ENCODE measurements at regions not wholly inside any gene's neighbourhood (a gene's known extent, or its start where the extent isn't known, plus 50 kb on each side); places are given as distances from the start of the nearest gene placed in this dataset.

DNA sequence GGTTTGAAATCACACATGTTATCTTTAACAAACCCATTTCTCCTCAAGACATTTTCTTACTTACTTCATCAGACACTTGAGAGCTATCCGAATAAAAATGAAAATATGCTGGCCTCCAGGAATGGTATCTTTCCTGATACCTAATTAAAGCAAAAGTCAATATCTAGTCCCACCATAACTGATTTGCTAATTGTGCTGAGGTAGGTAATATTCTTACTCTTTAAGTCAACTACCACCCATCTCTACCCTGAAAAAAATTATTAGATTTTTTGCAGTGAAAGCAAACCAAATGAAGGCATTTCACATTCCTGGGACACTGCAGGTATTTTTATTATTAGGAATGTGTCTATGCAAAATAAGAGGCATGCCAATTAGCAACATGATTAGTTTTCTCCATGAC, 175.8 kb downstream of the QDPR start:
- no peak for FAIRE-seq
- no peak for DNase-seq (ENCODE audit: insufficient read length)
- TF ChIP-seq POLR2A (IDR thresholded peaks at IDR 0.05; ENCODE audit: low read depth, low read length) (no peak), POLR2AphosphoS5 (IDR thresholded peaks at IDR 0.05; ENCODE audit: low read depth, low read length) (no peak), TAF1 (IDR thresholded peaks at IDR 0.05; ENCODE audit: borderline replicate concordance, low read depth, low read length) (no peak)

DNA sequence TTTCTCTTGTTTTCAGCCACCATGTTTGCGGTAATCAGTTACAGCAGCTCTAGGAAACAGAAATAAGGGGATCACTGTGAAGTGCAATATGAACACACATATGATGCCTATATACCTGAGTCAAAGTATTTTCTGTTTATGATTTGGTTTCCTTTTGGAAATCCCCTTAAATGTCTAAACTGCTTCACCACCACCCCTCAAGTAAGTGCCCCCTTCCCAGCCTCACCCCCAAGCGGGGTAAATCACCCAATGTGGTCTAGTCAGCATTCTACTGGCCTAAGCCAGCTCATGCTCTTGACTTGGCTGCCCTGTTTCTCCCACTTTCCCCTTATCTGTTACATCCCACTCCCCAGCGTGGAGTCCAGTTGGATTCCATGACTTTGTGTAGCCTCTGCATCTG, 176.5 kb downstream of the QDPR start:
- TF ChIP-seq TAF1 (IDR thresholded peaks at IDR 0.05; ENCODE audit: borderline replicate concordance, low read depth, low read length) (no peak), POLR2A (IDR thresholded peaks at IDR 0.05; ENCODE audit: low read depth, low read length) (no peak), POLR2AphosphoS5 (IDR thresholded peaks at IDR 0.05; ENCODE audit: low read depth, low read length) (no peak)
- FAIRE-seq (no peak), DNase-seq (ENCODE audit: insufficient read length) (no peak)

DNA sequence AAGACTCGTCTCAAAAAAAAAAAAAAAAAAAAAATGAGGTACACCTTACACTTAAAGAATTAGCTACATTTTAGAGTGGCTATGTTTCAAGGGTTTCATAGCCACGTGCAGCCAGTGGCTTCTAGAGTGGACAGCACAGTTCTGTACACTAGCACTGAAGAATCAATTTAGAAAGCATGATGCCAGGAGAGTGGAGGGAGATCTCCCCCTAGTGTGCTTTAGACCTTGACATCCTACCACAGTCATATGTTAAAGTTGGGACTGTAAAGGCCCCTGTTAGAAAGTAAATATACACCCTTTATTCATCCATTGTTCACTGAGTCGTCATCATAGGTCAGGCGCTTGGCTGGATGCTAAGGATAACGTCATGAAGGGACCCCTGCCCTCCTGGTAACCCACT, 179.4 kb downstream of the QDPR start:
- TF ChIP-seq TAF1 (IDR thresholded peaks at IDR 0.05; ENCODE audit: borderline replicate concordance, low read depth, low read length) (no peak), POLR2AphosphoS5 (IDR thresholded peaks at IDR 0.05; ENCODE audit: low read depth, low read length) (no peak), POLR2A (IDR thresholded peaks at IDR 0.05; ENCODE audit: low read depth, low read length) (no peak)
- no peak for DNase-seq (ENCODE audit: insufficient read length)
- FAIRE-seq: no peak

DNA sequence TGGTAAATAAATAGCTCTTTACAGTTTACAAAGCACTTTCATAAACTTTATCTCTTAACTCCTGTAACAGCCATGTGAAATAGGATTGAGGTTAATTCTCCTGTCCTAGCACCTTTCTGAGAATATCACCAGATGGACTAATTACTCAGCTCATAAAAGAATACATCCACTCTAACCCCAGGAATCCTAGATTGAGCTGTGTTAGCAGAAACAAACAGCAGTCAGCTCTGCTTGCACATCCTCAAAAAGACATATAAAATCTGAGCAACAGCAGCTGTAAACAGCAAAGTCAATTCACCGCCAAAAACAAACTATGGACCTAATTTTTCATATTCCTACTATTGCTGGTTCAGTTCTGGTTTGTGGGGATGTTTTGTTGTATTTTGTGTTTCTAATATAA, 182.8 kb downstream of the QDPR start:
- TF ChIP-seq POLR2AphosphoS5 (IDR thresholded peaks at IDR 0.05; ENCODE audit: low read depth, low read length) (no peak), TAF1 (IDR thresholded peaks at IDR 0.05; ENCODE audit: borderline replicate concordance, low read depth, low read length) (no peak), POLR2A (IDR thresholded peaks at IDR 0.05; ENCODE audit: low read depth, low read length) (no peak)
- FAIRE-seq (no peak), DNase-seq (ENCODE audit: insufficient read length) (no peak)

DNA sequence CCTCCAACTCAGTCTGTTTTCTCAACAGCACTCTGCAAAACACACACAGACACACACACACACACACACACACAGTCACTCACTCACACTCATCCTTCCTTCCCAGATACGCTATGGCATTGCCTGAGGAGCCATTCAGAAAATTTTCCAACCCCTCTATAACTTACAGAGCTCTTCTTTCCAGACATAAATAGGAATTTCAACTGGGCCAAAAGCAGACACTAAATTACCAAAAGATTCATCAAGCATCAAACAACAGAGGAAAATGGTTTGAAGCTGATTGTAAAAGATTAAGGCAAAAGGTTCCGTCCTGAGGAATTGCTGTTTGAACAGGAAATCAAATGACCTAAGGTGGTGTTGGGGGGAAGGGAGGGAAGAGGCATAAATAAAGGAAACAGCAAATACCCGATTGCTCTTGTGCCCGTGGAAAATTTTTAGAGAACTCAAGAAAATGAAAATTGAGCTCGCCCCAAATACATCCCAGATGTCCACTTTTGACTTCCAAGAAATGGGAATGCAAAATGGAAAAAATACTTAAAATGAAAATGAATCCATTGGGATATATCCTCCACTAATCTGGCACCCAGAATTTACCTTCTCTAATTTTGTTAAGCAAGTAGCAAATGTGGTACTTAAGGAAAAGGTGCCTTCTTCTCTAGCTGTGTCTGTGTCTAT, 183.6 kb downstream of the QDPR start:
- DNase-seq (ENCODE audit: insufficient read length) (no peak), FAIRE-seq (no peak)
- no peak for TF ChIP-seq POLR2AphosphoS5 (IDR thresholded peaks at IDR 0.05; ENCODE audit: low read depth, low read length)
- TF ChIP-seq TAF1 (IDR thresholded peaks at IDR 0.05; ENCODE audit: borderline replicate concordance, low read depth, low read length): no peak
- no peak for TF ChIP-seq POLR2A (IDR thresholded peaks at IDR 0.05; ENCODE audit: low read depth, low read length)

DNA sequence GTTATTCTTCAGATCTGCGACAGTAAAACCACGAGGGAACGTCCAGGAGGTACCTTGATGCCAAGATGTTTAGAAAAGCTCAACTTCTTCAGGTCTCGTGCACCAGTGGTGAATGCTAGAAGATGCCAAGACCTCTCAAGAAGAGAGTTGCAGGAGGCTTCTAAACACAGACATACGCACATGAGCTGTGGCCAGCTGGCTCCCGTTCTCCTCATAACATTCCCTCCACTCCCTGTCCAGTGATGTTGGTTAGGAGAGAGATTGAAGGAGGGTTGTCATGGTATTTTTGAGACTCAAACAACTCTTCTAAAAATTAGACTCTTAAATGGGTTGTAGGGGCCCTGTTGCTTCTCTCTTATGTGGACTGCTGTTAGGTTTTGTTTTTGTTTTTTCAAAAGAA, 184.3 kb downstream of the QDPR start:
- FAIRE-seq (no peak), DNase-seq (ENCODE audit: insufficient read length) (no peak)
- TF ChIP-seq POLR2A (IDR thresholded peaks at IDR 0.05; ENCODE audit: low read depth, low read length) (no peak), TAF1 (IDR thresholded peaks at IDR 0.05; ENCODE audit: borderline replicate concordance, low read depth, low read length) (no peak), POLR2AphosphoS5 (IDR thresholded peaks at IDR 0.05; ENCODE audit: low read depth, low read length) (no peak)

DNA sequence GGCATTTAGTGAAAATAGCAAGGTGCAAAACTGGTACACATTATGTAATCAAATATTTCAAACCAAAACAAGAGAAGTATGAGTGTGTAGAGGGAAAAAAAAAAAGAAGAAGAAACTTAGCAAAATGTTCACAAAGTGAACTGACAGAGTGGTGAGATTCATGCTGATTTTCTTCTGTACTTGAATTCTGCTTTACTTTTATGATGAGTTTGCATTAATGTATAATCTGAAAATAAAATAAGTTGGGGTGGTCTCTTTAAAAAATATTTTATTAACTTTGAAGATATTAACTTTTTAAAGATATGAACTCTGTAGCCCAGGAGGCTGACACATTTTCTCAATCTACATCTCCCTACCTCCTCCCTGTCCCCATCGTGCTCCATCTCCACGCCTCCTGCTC, 185.1 kb downstream of the QDPR start:
- DNase-seq (ENCODE audit: insufficient read length) (no peak), FAIRE-seq (no peak)
- TF ChIP-seq POLR2A (IDR thresholded peaks at IDR 0.05; ENCODE audit: low read depth, low read length) (no peak), POLR2AphosphoS5 (IDR thresholded peaks at IDR 0.05; ENCODE audit: low read depth, low read length) (no peak)

DNA sequence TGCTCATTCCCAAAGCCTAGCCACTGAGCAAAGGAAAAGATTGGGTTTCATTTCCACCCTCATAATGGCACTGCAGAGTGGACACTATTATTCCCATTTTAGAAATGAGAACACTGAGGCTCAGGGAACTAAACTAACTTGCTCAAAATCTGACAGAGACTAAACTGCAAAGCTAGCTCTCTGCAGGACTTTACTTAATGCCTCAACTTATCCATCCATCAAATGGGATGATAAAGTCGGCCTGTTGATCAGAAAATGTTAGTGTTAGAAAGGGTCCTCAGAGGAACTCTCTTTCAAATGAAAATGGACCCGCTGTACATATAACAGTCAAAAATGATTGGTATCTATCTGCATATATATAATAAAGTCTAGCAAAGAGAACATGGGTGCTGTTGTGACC, 186.8 kb downstream of the QDPR start:
- DNase-seq (ENCODE audit: insufficient read length) (no peak), FAIRE-seq (no peak)
- no peak for TF ChIP-seq POLR2A (IDR thresholded peaks at IDR 0.05; ENCODE audit: low read depth, low read length)
- no peak for TF ChIP-seq TAF1 (IDR thresholded peaks at IDR 0.05; ENCODE audit: borderline replicate concordance, low read depth, low read length)
- no peak for TF ChIP-seq POLR2AphosphoS5 (IDR thresholded peaks at IDR 0.05; ENCODE audit: low read depth, low read length)

DNA sequence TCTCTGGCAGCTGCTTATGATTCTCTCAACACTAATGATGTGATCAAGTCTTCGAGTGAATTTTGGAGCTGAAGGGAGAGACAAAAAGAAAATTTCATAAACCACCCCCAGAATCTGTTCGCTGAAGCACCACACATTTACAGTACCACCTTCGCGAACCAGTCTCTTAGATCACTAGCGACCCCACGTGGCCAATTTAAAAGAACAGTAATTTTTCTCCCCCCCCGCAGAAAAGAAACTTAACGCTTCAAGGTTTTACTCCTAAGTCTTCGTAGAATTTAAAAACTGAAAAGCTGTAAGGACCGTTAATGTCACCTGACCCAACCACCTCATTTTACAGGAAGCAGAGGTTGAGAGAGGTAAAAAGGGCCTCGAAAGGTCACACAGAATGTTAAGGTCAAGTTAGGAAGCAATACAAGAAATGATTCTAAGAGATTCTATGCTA, 187.5 kb downstream of the QDPR start:
- TF ChIP-seq TAF1 (IDR thresholded peaks at IDR 0.05; ENCODE audit: borderline replicate concordance, low read depth, low read length) (no peak), POLR2AphosphoS5 (IDR thresholded peaks at IDR 0.05; ENCODE audit: low read depth, low read length) (no peak), POLR2A (IDR thresholded peaks at IDR 0.05; ENCODE audit: low read depth, low read length) (no peak)
- FAIRE-seq (no peak), DNase-seq (ENCODE audit: insufficient read length) (no peak)

DNA sequence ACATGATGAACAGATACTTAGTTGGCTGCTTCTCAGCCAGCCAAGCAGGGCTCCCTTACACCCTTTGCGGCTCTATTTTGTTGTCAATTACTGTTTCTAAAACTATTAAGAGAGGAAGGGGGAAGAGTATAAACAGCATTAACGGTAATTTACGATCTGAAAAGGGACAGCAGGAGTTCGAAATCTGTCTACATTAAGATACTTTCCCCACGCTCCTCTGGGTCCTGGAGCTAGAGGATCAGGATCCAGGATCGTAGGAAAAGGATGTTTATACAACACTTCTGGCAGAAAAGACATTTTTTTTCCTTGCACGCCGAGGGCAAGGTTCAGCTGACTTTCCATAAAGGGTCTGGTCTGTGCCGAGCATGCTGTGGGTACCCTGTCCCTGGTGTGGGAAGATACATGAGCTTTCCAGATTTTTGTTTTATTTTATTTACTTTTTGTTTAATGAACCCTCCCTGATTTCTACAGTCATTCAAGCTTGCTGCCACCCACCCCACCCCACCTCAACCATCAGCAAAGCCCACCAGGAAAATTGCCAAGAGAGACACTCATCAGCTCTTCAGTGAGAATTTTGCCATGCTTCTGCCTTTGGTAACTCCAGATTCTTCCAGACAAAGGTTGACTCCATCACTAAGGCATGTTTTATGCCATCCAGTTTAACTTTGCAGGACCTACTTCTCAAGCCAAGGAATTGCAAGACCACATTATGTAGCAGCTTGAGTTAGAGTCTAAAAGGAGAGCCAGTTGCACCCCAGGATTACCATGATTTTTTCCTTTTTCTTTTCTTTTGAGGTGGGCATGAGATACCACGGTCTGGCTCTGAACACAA, 188.1 kb downstream of the QDPR start:
- no peak for FAIRE-seq
- no peak for TF ChIP-seq TAF1 (IDR thresholded peaks at IDR 0.05; ENCODE audit: borderline replicate concordance, low read depth, low read length)
- no peak for TF ChIP-seq POLR2AphosphoS5 (IDR thresholded peaks at IDR 0.05; ENCODE audit: low read depth, low read length)
- TF ChIP-seq POLR2A (IDR thresholded peaks at IDR 0.05; ENCODE audit: low read depth, low read length): no peak
- no peak for DNase-seq (ENCODE audit: insufficient read length)

DNA sequence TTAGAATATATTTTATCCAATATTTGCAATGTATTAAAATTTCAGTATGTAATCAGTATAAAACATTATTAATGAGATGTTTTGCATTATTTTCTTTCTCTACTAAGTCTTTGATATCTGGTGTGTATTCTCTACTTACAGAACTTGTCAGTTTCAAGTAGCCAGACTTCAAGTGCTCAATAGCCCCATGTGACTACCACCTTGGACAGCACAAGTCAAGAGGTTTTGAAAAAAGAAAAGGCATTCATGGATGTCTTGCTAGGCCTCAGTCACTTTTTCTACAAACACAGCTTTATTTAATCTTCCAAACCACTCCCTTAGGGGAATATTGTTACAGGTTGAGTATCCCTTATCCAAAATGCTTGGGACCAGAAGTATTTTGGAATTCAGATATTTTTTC, 189.4 kb downstream of the QDPR start:
- DNase-seq (ENCODE audit: insufficient read length): no peak
- TF ChIP-seq POLR2A (IDR thresholded peaks at IDR 0.05; ENCODE audit: low read depth, low read length) (no peak), POLR2AphosphoS5 (IDR thresholded peaks at IDR 0.05; ENCODE audit: low read depth, low read length) (no peak), TAF1 (IDR thresholded peaks at IDR 0.05; ENCODE audit: borderline replicate concordance, low read depth, low read length) (no peak)
- FAIRE-seq: no peak

DNA sequence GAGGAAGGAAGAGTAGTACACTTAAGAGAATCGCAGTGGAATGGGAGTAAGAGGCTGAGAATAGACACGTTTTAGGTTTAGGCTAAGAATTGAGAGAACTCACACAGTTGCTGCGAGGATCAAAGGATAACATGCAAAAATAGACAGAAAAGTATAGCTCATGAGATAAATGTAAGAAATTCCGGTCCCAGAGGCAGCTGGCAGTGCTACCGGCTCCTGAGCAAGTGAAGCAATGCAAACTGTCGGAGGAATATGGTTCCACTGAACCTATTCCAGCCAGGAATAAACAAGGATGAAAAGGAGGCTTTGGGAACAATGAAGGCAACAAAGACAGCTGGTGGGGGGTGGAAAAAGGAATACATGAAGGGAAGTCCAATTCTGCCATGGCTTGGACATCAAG, 191.8 kb downstream of the QDPR start:
- FAIRE-seq: no peak
- no peak for TF ChIP-seq TAF1 (IDR thresholded peaks at IDR 0.05; ENCODE audit: borderline replicate concordance, low read depth, low read length)
- TF ChIP-seq POLR2A (IDR thresholded peaks at IDR 0.05; ENCODE audit: low read depth, low read length): no peak
- TF ChIP-seq POLR2AphosphoS5 (IDR thresholded peaks at IDR 0.05; ENCODE audit: low read depth, low read length): no peak
- DNase-seq (ENCODE audit: insufficient read length): no peak

Data from GM12892 (cell line).